ENCODE measurements at regions not wholly inside any gene's neighbourhood (a gene's known extent, or its start where the extent isn't known, plus 50 kb on each side); places are given as distances from the start of the nearest gene placed in this dataset.

- DNase-seq, result no peak
Observed at GRCh38 chr13:107452833-107453232, 762.5 kb downstream of the LIG4 start.

- peak; percentile 46 for DNase-seq
Observed at GRCh38 chr13:107450931-107451330, 764.4 kb downstream of the LIG4 start.

GRCh38 chr13:107450431-107450830, 764.9 kb downstream of the LIG4 start:
- no peak for DNase-seq

- no peak for DNase-seq
Observed at GRCh38 chr13:107447591-107447990, 767.7 kb downstream of the LIG4 start.

GRCh38 chr13:107441279-107441678, 774.1 kb downstream of the LIG4 start:
- DNase-seq, result no peak

- no peak for DNase-seq
Observed at GRCh38 chr13:107438251-107438650, 777.1 kb downstream of the LIG4 start.

GRCh38 chr13:107434347-107434746, 781.0 kb downstream of the LIG4 start:
- DNase-seq, result no peak

- DNase-seq, result no peak
Observed at GRCh38 chr13:107427536-107427935, 787.8 kb downstream of the LIG4 start.

- DNase-seq, result no peak
Observed at GRCh38 chr13:107422421-107422820, 792.9 kb downstream of the LIG4 start.

- no peak for DNase-seq
Observed at GRCh38 chr13:107421951-107422350, 793.4 kb downstream of the LIG4 start.

GRCh38 chr13:107421028-107421427, 794.3 kb downstream of the LIG4 start:
- DNase-seq, result no peak

GRCh38 chr13:107413005-107413404, 802.3 kb downstream of the LIG4 start:
- no peak for DNase-seq

- DNase-seq, result no peak
Observed at GRCh38 chr13:107407074-107407473, 808.3 kb downstream of the LIG4 start.

- DNase-seq, result no peak
Observed at GRCh38 chr13:107395927-107396662, 819.2 kb downstream of the LIG4 start.

GRCh38 chr13:107392205-107392604, 823.1 kb downstream of the LIG4 start:
- no peak for DNase-seq

- DNase-seq, result no peak
Observed at GRCh38 chr13:107387525-107387924, 819.6 kb upstream of the ARGLU1 start.

- no peak for DNase-seq
Observed at GRCh38 chr13:107379407-107380155, 811.6 kb upstream of the ARGLU1 start.

- DNase-seq, result no peak
Observed at GRCh38 chr13:107376341-107377125, 808.6 kb upstream of the ARGLU1 start.

- DNase-seq, result no peak
Observed at GRCh38 chr13:107375701-107376340, 807.9 kb upstream of the ARGLU1 start.

GRCh38 chr13:107374038-107374437, 806.1 kb upstream of the ARGLU1 start:
- DNase-seq, result no peak

GRCh38 chr13:107373551-107373950, 805.6 kb upstream of the ARGLU1 start:
- no peak for DNase-seq

GRCh38 chr13:107370015-107370785, 802.3 kb upstream of the ARGLU1 start:
- no peak for DNase-seq
